NCI-H2107 treated with DMSO at 0.1 percent for 48 hours (cell line): ENCODE measurements at regions not wholly inside any gene's neighbourhood (a gene's known extent, or its start where the extent isn't known, plus 50 kb on each side); places are given as distances from the start of the nearest gene placed in this dataset.

Source experiments
- DNase-seq: peaks from one replicate; lab custom pipeline; 2025; ENCODE audit not compliant: unreplicated experiment; lab: John Stamatoyannopoulos, UW

DNA sequence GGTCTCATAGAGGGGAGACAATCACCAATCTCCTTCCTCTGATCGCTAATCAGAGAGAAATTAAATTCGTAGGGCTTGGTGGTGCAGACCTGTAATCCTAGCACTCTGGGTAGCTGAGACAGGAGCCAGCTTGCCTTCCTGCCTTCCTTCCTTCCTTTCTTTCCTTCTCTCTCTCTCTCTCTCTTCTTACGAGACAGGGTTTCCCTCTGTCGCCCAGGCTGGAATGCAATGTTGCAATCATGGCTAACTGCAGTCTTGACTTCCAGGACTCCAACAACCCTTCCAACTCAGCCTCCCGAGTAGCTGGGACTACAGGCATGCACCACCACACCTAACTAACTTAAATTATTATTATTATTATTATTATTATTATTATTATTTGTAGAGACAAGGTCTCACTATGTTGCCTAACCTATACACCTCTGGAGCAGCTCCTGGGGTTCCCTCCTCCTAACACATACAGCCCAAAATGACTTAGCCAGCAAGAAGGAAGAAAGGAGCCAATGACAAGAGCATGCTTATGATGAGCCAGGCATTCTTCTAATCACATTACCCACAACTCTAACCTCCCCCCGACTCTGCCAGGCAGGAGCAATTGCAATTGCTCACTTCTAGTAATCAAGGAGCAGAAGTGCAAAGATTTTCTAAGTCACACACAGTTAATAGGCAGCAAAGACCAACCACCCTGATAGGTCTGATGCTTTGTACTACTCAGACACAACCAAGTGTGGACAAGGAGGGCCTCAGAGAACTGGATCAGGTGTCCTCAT, 105.4 kb upstream of the F3 start:
- no peak for DNase-seq

DNA sequence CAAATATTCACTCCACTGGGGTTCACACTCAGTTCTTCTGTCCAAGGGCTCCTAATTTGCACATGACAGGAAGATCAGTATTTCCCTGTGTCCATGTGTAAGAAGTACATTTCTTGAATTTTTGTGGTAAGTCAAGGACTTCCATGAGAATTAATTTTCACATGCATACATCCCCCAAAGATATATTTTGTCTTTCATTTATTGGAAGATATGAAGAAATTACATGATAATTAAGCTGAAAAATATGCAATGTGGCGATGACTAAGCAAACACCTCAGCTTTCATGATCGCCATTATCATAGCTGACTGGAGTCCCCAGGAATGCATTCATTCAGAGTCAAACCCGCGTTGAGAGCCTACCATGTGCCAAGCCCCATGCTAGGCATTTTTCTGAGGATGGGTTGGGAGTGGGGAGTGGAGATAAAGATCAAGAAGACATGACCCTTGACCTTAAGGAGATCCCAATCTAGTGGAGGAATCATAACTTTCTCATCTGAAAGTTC, 104.6 kb upstream of the F3 start:
- no peak for DNase-seq

DNA sequence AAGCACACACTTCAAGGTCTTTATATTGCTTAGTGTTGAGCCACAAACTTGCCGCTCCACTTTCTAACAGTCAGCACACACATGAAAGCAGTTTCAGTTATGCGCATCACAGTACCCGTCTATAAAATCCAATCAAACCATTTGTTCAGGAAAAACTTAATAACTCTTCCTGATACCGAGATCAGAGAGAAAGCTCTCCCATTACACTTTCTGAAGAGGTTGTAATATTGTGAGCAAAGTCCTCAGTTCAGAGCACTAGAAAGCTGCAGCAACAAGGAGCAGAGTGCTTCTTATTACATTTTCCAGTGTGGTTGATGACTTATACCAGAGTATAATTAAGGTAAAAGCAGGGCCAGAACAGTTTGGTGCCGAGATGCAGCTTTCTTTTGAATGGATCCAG, 102.8 kb upstream of the F3 start:
- no peak for DNase-seq

- DNase-seq = no peak
These were observed 102.3 kb upstream of the F3 start for GRCh38 chr1:94643819-94644218.

DNA sequence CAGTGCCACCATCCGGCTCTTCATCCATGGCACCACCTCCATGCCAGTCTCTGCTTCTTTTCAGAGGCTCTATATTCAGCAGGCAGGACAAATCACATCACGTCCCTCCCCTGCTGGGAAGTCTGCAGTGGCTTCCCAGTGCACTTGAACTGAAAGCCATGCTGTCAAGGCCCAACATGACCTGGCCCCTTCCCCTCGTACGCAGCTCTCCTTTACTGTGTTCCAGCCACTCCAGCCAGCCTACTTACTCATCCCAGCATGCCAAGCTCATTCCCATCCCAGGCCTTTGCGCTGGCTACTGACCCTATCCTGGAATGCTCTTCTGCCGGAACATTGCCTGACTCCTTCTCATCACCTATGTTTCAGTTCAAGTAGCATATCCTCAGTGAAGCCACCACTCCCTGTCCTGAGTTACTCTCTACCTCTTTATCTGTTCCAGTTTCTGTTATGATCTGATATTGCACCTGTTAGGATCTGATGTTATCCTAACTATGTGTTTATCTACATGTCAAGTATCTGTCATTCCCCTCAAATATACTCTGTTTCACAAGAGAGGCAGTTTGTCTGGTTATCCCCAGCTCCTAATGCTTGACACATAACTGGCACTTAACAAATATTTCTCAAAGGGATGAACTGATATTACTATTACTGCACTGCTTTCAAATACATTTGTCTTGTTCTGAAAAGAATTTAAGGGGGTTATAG, 101.2 kb upstream of the F3 start:
- DNase-seq = no peak

- no peak for DNase-seq
These were observed 100.4 kb upstream of the F3 start for GRCh38 chr1:94641990-94642389.

GRCh38 chr1:94640125-94640524, 98.6 kb upstream of the F3 start:
- no peak for DNase-seq

- DNase-seq = no peak
These were observed 95.6 kb upstream of the F3 start for GRCh38 chr1:94637121-94637520.

DNA sequence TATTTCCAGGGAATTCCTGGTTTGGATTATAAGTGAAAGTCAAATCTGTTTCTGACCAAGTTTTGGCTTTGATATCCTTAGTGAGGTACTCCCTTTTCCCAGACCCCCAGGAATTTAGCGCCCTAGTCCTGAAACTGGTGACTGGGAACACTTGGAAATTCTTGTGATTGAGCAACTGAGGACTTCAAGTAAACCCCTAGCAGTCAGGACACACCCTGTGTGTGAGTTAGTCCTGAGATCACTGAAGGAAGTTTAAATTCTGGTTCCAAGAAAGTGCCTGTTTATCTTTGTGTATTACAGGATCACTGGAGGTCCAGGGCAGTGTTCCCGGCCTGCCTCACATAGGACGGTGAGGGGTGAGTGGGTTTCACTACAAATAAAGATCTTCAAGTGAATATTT, 95.1 kb upstream of the F3 start:
- DNase-seq = no peak

GRCh38 chr1:94636100-94636499, 94.5 kb upstream of the F3 start:
- no peak for DNase-seq

DNA sequence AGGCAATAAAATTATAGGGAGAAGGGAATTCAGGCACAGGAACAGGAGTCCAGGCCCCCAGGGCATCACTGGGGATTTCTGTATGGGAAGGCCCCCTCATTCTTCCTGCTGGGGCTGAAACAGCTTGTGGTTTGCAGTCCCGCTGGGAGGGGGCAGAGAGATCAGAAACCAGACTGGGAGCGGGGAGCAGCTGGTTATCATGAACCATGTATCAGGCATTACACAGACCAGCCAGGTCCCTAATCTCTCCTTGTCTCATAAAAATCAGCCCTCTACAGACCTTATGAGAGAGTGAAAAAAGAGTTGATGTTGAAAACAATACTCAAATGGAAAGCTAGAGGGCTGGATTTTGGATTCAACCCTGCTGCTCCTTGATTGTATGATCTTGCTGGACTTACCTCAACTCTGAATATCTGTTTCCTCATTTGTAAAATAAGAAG, 93.4 kb upstream of the F3 start:
- DNase-seq = no peak

DNA sequence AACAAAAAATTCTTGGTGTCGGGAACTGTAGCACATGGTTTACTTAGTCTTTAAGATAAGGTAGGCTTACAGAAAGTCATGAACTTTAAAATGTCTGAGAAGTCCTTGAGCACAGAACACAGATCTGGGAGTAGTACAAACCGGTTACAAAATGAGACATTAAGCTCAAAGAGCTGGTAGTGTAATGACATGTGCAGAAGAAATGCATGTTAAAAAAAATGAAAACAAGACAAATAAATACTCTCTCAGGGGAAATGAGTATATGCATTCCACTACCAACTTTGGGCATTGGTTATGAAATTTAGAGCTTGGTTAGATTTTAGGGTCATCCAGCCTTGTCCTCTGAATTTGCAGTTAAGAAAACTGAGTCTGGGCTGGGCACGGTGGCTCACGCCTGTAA, 91.5 kb upstream of the F3 start:
- no peak for DNase-seq

DNA sequence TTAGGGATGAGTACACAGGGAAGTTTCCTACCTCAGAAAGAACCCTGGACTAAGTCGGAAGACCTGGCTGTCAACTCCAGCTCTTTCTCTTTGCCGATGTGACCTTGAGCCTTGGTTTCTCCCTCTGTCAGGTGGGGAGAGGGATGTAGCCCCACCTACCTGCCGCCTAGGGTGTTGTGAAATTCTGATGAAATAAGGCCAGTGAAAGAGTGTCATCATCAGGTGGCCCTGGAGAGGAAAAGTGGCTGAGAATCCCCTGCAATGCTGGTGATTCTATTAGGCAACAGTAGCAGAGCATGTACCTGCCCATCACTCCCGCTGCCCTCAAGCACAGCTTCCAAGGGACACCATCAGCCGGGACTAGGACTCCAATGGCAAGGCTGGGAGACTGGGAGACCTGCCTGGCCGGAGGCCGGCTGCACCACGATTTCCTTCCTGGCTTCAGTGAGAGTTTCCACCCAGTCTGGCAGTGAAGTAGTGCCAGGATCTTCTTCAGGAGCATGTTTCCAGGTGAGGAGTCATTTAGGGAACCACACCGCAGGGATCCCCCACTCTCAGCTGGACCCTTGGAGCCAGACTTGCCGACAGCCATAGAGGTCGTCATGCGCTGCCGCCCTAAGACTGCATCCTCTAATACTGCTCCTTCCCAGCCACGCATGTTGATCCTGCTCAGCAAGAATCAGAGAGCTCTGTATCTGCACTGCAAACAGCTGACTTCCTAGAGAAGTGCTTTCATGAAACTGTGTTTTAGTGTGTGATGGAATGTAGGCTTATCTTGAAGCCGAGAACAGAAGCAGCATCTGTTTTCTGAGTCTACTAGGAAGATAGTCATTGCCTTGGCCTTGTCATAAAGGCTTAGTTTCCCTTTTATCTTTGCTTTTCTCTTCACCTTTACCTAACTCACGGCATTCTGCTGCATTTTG, 88.0 kb upstream of the F3 start:
- DNase-seq = no peak

DNA sequence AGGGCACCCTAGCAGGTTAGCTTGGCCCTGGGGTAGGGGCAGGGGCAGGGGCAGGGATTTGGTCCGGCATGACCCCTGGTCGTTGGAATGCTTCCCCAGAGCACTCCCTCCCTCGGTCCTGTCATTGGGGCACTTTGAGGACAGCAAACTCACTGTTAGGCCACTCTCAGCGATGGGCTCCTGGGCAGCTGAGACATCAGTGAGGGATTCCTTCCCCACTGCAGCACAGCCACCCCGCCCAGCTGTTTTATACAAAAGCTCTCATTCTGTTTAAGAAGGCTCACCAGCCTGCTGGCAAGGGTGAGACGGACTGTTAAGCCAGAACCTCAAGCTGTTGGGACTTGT, 86.9 kb upstream of the F3 start:
- no peak for DNase-seq

DNA sequence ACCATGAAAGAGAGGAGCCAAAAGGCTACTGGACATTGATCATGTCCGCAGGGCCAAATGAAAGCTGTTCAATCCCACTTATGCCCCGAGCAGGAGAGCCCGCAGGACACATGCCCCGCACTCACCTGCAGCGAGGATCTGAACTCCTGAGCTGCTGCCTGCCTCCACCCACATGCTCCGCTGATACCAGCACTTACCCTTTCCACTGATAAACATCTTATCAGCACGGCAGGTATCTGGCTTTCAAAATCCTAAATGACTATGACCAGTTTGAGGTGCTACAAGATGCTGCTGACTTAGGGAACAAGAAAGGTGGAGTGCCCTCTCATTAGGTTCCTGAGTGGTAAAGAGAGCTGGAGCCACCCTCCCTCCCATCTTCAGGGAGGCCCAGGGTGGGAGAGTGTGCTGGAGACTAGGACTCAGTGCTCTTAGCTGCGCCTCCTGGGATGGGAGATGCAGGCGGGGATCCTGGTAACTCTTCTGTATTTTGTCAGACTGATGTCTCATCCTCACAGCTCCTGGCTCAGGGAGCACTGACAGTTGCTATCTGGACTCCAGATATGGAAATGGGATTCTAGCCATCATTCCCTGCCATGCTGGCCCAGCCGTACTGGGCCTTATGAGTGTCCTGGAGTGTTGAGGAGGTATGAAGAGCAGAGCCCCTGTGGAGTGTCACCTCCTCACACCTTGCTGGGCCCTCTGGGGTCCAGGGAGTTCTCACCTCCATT, 86.4 kb upstream of the F3 start:
- no peak for DNase-seq

GRCh38 chr1:94624203-94624602, 82.6 kb upstream of the F3 start:
- DNase-seq = no peak

- DNase-seq = no peak
These were observed 82.1 kb upstream of the F3 start for GRCh38 chr1:94623560-94624148.

DNA sequence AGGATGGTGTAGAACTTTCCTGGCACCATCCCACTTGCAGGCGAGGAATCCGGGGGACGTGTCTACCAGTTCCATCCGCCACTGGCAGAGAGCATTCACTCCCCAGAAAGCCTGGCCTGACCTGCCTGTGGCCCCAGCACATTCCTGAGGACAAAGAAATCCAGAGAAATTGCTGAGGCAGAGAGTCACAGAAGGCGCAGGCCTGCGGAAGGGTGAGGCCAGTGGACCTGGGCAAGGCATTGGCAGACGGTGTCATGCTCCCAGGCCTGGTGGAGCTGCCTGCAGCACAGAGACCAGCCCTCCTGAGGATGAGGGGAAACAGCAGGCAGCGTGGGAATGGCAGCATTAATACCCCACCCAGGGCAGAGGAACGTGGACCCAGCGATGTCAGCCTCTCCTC, 81.2 kb upstream of the F3 start:
- DNase-seq = no peak

DNA sequence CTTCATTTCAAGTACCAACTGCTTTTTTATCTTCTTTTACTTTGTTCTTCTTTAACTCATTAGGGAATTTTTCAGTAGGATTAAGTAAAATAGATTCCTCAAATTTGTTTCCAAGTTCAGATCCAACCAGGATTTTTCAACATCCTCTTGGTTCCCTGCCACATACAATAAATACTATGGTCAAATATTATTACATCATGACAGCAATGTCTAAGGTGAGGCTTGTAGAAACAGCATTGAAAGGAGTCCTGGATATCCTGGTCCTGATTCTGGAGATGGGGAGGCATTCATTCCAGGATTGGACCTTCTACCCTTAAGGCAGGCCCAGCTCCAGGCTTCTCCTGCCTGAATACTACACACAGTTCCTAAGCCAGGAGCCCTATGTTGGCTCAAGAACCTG, 80.2 kb upstream of the F3 start:
- DNase-seq = no peak

- no peak for DNase-seq
These were observed 79.8 kb upstream of the F3 start for GRCh38 chr1:94621395-94621794.
